ENCODE measurements at regions not wholly inside any gene's neighbourhood (a gene's known extent, or its start where the extent isn't known, plus 50 kb on each side); places are given as distances from the start of the nearest gene placed in this dataset.
"Not testable (repeated sequence)": the region's sequence is repeated elsewhere in the genome, so short reads cannot be mapped to it uniquely, and the experiment has no call there.

DNA sequence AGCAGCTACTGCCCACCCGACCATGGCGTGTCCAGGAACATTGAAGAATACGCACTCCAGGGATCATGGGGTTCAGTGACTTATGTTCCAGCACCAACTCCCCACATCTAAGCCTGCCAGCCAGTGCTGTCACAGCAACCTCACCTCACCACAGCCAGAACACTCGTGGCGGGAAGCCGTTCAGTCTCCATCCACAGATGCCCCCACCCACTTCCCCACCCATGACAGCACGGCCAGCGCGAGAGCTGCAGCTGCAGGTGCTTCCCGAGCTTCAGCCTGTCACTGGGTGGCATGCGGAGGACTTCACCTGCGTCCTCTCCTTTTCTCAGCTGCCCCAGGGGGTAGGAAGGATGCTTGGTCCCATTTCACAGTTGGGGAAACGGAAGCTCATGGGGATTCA lies 50.3 kb downstream of the RBFOX3 start:
- H3K4me3 Mint-ChIP-seq = no peak overlapping the region
- no peaks in the 10 kb centered on the region for H3K36me3 Mint-ChIP-seq (ENCODE audit: low read depth)
- DNase-seq = no peak
- peaks cover 3% of the 10 kb centered on the region for H3K9me3 Mint-ChIP-seq
- intact Hi-C loops (cut with micrococcal nuclease) = no loop called here
- H3K27me3 Mint-ChIP-seq = peaks cover 4% of the 10 kb centered on the region
- H3K4me1 Mint-ChIP-seq = peaks cover 3% of the 10 kb centered on the region
- H3K27ac Mint-ChIP-seq = no peak overlapping the region

DNA sequence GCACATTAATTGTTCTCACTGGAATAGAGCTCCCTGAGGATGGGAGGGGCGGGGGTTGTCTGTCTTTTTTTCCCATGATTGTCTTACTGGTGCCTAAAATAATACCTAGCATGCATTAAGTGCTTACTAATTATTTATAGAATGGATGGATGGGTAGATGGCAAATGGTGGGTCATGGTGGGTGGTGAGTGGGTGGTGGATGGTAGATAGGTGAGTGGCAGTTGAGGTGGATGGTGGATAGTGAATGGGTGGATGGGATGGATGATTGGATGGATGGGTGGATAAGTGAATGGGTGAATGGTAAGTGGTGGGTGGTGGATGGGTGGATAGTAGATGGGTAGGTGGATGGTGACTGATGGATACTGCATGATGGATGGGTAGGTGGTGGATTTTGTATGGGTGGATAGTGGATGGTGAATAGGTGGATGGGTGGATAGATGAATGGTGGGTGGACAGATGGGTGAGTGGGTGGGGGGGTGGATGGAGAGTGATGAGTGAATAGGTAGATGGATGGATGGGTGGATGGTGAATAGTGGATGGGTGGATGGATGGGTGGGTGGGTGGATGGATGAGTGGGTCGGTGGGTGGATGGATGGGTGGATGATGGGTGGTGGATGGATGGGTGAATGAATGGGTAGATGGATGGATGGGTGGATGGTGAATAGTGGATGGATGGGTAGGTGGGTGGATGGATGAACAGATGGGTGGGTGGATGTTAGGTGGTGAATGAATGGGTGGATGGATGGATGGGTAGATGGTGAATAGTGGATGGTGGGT lies 51.6 kb downstream of the RBFOX3 start:
- H3K4me1 Mint-ChIP-seq = peaks cover 3% of the 10 kb centered on the region
- H3K27ac Mint-ChIP-seq = no peak overlapping the region
- H3K36me3 Mint-ChIP-seq (ENCODE audit: low read depth) = no peaks in the 10 kb centered on the region
- no peak overlapping the region for H3K4me3 Mint-ChIP-seq
- no peak for DNase-seq
- H3K9me3 Mint-ChIP-seq = peaks cover 6% of the 10 kb centered on the region
- intact Hi-C loops (cut with micrococcal nuclease) = no loop called here
- H3K27me3 Mint-ChIP-seq = peaks cover 4% of the 10 kb centered on the region

GRCh38 chr17:79558091-79558900 lies 52.6 kb downstream of the RBFOX3 start:
- Mint-ChIP-seq H3K9me3 (peaks cover 6% of the 10 kb centered on the region), H3K4me1 (peaks cover 3% of the 10 kb centered on the region), H3K27ac (no peak overlapping the region), H3K4me3 (no peak overlapping the region), H3K27me3 (peaks cover 2% of the 10 kb centered on the region), H3K36me3 (ENCODE audit: low read depth) (no peaks in the 10 kb centered on the region)
- intact Hi-C loops (cut with micrococcal nuclease) = no loop called here
- DNase-seq = no peak

- Mint-ChIP-seq H3K4me3 (no peak overlapping the region), H3K27ac (no peak overlapping the region), H3K9me3 (peaks cover 6% of the 10 kb centered on the region), H3K36me3 (ENCODE audit: low read depth) (no peaks in the 10 kb centered on the region), H3K27me3 (no peaks in the 10 kb centered on the region), H3K4me1 (peaks cover 3% of the 10 kb centered on the region)
- no peak for DNase-seq
- intact Hi-C loops (cut with micrococcal nuclease) = no loop called here
These were observed 53.4 kb downstream of the RBFOX3 start for GRCh38 chr17:79557276-79558090.

DNA sequence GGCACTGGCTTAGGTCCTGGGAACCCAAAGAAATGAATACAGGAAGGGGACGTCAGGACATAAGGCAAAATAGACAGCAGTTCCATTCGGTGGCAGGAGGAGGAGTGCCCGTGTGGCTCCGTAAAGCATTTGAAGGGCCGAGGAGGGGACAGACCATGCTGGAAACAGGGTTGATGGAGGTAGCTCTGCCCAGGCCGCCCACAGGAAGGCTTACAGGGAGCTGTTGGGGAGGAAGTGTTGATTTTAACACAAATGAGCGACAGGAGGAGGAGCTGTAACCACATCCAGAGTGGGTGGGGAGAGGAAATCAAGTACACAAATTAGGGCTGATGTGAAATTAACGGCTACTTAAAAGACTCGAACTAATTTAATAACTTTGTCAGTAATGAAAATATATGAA lies 54.6 kb downstream of the RBFOX3 start:
- Mint-ChIP-seq H3K36me3 (ENCODE audit: low read depth) (no peaks in the 10 kb centered on the region), H3K27me3 (no peaks in the 10 kb centered on the region), H3K9me3 (peaks cover 6% of the 10 kb centered on the region), H3K4me1 (peaks cover 3% of the 10 kb centered on the region), H3K27ac (no peak overlapping the region), H3K4me3 (no peak overlapping the region)
- no peak for DNase-seq
- intact Hi-C loops (cut with micrococcal nuclease) = no loop called here

GRCh38 chr17:79555543-79555942 lies 55.3 kb downstream of the RBFOX3 start:
- Mint-ChIP-seq H3K27me3 (no peaks in the 10 kb centered on the region), H3K27ac (no peak overlapping the region), H3K36me3 (ENCODE audit: low read depth) (no peaks in the 10 kb centered on the region), H3K4me3 (no peak overlapping the region), H3K4me1 (peaks cover 3% of the 10 kb centered on the region), H3K9me3 (peaks cover 6% of the 10 kb centered on the region)
- intact Hi-C loops (cut with micrococcal nuclease) = no loop called here
- DNase-seq = no peak

DNA sequence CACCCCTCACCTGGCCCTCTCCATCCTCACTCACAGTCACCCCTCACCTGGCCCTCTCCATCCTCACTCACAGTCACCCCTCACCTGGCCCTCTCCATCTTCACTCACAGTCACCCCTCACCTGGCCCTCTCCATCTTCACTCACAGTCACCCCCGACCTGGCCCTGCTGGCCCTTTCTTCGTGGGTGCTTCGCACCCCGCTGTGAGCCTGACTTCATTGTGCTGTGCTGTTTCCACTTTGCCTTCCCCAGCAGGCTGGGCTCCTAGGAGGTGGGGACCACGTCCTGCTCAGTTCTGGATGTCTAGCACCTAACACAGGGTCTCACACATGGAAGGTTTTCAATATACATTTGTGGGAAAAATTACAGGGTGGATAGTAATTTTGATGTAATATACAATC lies 56.5 kb downstream of the RBFOX3 start:
- H3K9me3 Mint-ChIP-seq; H3K36me3 Mint-ChIP-seq (ENCODE audit: low read depth); H3K4me1 Mint-ChIP-seq; H3K4me3 Mint-ChIP-seq; DNase-seq; H3K27me3 Mint-ChIP-seq; intact Hi-C loops (cut with micrococcal nuclease); H3K27ac Mint-ChIP-seq: not testable (repeated sequence)

DNA sequence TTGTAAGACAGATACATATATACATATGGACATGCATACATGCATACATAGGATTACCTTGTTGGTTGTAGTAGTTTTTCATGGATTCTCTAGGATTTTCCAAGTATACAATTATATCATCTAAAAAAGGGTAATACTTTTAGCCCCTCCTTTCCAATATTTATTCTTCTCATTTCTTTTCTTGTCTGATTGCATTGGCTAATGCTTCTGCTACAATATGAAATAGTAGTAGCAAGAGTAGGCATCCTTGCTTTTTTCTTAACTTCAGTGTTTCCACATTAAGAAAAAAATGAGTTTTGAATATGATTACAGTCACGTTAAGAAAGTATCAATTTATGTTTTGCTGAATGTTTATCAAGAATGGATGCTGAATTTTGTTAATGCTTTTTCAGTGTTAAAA lies 58.0 kb downstream of the RBFOX3 start:
- Mint-ChIP-seq H3K36me3 (ENCODE audit: low read depth) (no peaks in the 10 kb centered on the region), H3K9me3 (peaks cover 6% of the 10 kb centered on the region), H3K27me3 (no peaks in the 10 kb centered on the region), H3K27ac (no peak overlapping the region), H3K4me1 (peaks cover 3% of the 10 kb centered on the region), H3K4me3 (no peak overlapping the region)
- DNase-seq = no peak
- intact Hi-C loops (cut with micrococcal nuclease) = no loop called here

- Mint-ChIP-seq H3K4me3 (no peak overlapping the region), H3K36me3 (ENCODE audit: low read depth) (no peaks in the 10 kb centered on the region), H3K9me3 (peaks cover 6% of the 10 kb centered on the region), H3K27me3 (no peaks in the 10 kb centered on the region), H3K27ac (no peak overlapping the region), H3K4me1 (peaks cover 3% of the 10 kb centered on the region)
- no peak for DNase-seq
- intact Hi-C loops (cut with micrococcal nuclease) = no loop called here
These were observed 58.4 kb downstream of the RBFOX3 start for GRCh38 chr17:79552405-79552804.

GRCh38 chr17:79549141-79549915 lies 61.5 kb downstream of the RBFOX3 start:
- H3K4me3 Mint-ChIP-seq = no peak overlapping the region
- H3K9me3 Mint-ChIP-seq = no peaks in the 10 kb centered on the region
- no peaks in the 10 kb centered on the region for H3K36me3 Mint-ChIP-seq (ENCODE audit: low read depth)
- no peak for DNase-seq
- H3K27ac Mint-ChIP-seq = no peak overlapping the region
- no peaks in the 10 kb centered on the region for H3K4me1 Mint-ChIP-seq
- intact Hi-C loops (cut with micrococcal nuclease) = no loop called here
- no peaks in the 10 kb centered on the region for H3K27me3 Mint-ChIP-seq

DNA sequence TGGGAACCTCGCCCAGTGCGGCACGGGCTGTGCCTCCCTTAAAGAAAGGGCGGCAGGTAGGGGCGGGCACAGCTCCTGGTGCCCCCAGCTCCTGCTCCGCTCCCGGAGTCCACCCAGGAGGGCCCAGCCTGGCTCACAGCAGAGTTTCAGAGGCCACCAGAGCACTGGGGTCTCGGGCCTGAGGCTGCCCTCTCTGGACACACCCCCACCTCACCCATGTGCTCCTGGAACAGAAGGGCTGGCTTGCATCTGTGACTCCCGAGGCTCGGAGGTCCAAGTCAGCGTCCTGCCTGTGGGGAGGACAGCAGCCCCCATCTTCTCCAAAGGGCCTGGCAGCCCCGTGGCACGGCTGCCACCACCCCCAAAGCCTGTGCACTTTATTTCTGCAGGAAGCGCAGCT lies 62.7 kb downstream of the RBFOX3 start:
- intact Hi-C loops (cut with micrococcal nuclease) = no loop called here
- Mint-ChIP-seq H3K27ac (no peak overlapping the region), H3K4me3 (no peak overlapping the region), H3K27me3 (no peaks in the 10 kb centered on the region), H3K4me1 (no peaks in the 10 kb centered on the region), H3K9me3 (no peaks in the 10 kb centered on the region), H3K36me3 (ENCODE audit: low read depth) (no peaks in the 10 kb centered on the region)
- no peak for DNase-seq

DNA sequence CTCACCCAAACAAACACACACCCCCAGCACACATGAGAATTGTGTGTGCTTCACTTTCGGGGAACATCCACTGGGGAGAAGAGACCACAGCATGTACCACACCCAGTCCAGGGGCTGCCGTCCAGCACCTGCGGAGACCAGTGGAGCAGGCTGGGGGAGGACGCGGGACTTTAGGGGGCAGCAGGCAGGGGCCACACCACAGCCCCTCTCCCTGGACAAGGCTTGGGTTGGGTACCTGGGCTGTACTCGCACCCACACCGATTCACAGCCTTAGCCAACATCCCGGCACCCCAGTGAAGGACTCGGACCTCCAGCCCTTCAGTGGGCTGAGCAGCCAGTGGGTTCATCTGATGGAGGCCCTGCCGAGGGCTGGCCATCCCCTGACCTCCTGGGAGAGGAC lies 63.3 kb downstream of the RBFOX3 start:
- H3K27ac Mint-ChIP-seq = no peak overlapping the region
- no peak overlapping the region for H3K4me3 Mint-ChIP-seq
- intact Hi-C loops (cut with micrococcal nuclease) = no loop called here
- H3K4me1 Mint-ChIP-seq = no peaks in the 10 kb centered on the region
- no peaks in the 10 kb centered on the region for H3K36me3 Mint-ChIP-seq (ENCODE audit: low read depth)
- no peak for DNase-seq
- H3K9me3 Mint-ChIP-seq = no peaks in the 10 kb centered on the region
- H3K27me3 Mint-ChIP-seq = no peaks in the 10 kb centered on the region

GRCh38 chr17:79547171-79547570 lies 63.7 kb downstream of the RBFOX3 start:
- H3K9me3 Mint-ChIP-seq; H3K36me3 Mint-ChIP-seq (ENCODE audit: low read depth); H3K4me3 Mint-ChIP-seq; intact Hi-C loops (cut with micrococcal nuclease); H3K27ac Mint-ChIP-seq; DNase-seq; H3K4me1 Mint-ChIP-seq; H3K27me3 Mint-ChIP-seq: not testable (repeated sequence)
